DOHH2 (cell line): ENCODE measurements at regions not wholly inside any gene's neighbourhood (a gene's known extent, or its start where the extent isn't known, plus 50 kb on each side); places are given as distances from the start of the nearest gene placed in this dataset.

ENCODE experiments used
- H3F3A ChIP-seq: fragments of 200-600 bp; sonication (generic), shearing (Covaris generic); 2 replicates; pipeline ENCODE4 v1.6.0; 2016; ENCODE audit warnings: antibody characterized with exemption, mild to moderate bottlenecking; ENCODE audit not compliant: control insufficient read depth, insufficient read depth
- H3K27ac ChIP-seq: fragments of 200-600 bp; sonication (generic); 2 replicates; pipeline ENCODE4 v1.5.1; 2014; ENCODE audit warnings: low read depth, mild to moderate bottlenecking, low read length, moderate library complexity
- H3K27me3 ChIP-seq: fragments of 200-600 bp; sonication (generic); 2 replicates; pipeline ENCODE4 v1.6.1; 2014; ENCODE audit warnings: mild to moderate bottlenecking, low read length, mixed read lengths; ENCODE audit not compliant: control insufficient read depth
- H3K36me3 ChIP-seq: fragments of 200-600 bp; sonication (generic); 2 replicates; pipeline ENCODE4 v1.6.1; 2014; ENCODE audit warnings: mild to moderate bottlenecking, low read length, moderate library complexity, mixed read lengths; ENCODE audit not compliant: control insufficient read depth
- H3K4me1 ChIP-seq: fragments of 200-600 bp; sonication (generic); 2 replicates; pipeline ENCODE4 v1.6.1; 2014; ENCODE audit warnings: mild to moderate bottlenecking, low read length, mixed read lengths; ENCODE audit not compliant: control insufficient read depth
- H3K4me2 ChIP-seq: fragments of 200-600 bp; sonication (generic); 2 replicates; pipeline ENCODE4 v1.6.0; 2014; ENCODE audit warnings: mild to moderate bottlenecking, low read length, moderate library complexity
- H3K4me3 ChIP-seq: fragments of 200-600 bp; sonication (generic); 2 replicates; pipeline ENCODE4 v1.5.1; 2014; ENCODE audit warnings: mild to moderate bottlenecking, low read length, mixed read lengths
- H3K79me2 ChIP-seq: fragments of 200-600 bp; sonication (generic); 2 replicates; pipeline ENCODE4 v1.6.1; 2014; ENCODE audit warnings: mild to moderate bottlenecking, low read length, mixed read lengths; ENCODE audit not compliant: control insufficient read depth
- H3K9me2 ChIP-seq: fragments of 200-600 bp; sonication (generic); replicated peaks from 2 replicates; pipeline ENCODE4 v1.6.1; 2014; ENCODE audit warnings: mild to moderate bottlenecking, low read length, mixed read lengths; ENCODE audit not compliant: control insufficient read depth
- H3K9me3 ChIP-seq: fragments of 200-600 bp; sonication (generic); 2 replicates; pipeline ENCODE4 v1.6.1; 2014; ENCODE audit warnings: antibody characterized with exemption, low read length, mixed read lengths; ENCODE audit not compliant: control insufficient read depth, insufficient read depth
- H4K20me1 ChIP-seq: fragments of 200-600 bp; sonication (generic); 2 replicates; pipeline ENCODE4 v1.6.0; 2014; ENCODE audit warnings: low read depth, mild to moderate bottlenecking, antibody characterized with exemption, low read length, moderate library complexity; ENCODE audit not compliant: control insufficient read depth, insufficient read depth
- EZH2phosphoT487 ChIP-seq: fragments of 200-600 bp; sonication (generic); IDR thresholded peaks from 2 replicates; pipeline ENCODE4 v1.6.1; 2017; ENCODE audit warnings: borderline replicate concordance, mild to moderate bottlenecking, antibody characterized with exemption, low read length, moderate library complexity, mixed read lengths
- TF ChIP-seq, protein P1 (sequence below): fragments of 200-600 bp; sonication (generic); IDR thresholded peaks from one replicate; pipeline ENCODE4 v1.5.1; 2014; ENCODE audit warnings: antibody characterized with exemption, mild to moderate bottlenecking, low read depth, low read length; ENCODE audit not compliant: poor library complexity, severe bottlenecking

DNA sequence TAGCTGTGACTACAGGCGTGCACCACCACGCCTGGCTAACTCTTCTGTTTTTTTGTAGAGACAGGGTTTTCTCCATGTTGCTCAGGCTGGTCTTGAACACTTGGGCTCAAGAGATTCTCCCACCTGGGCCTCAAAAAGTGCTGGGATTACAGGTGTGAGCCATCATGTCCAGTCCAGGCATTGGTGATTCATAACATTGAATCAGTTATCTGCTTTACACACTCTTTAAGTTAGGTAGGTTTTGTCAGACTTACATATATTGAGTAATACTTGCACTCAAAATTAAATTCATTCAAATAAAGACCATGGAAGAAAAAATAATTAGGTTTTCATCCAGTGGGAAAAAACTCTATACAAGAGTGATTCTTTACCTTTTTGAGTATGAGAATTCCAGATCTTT lies 93.2 kb upstream of the XPO1 start:
- Histone ChIP-seq H3K27ac (no peak overlapping the region), H3K36me3 (no peaks in the 10 kb centered on the region), H3F3A (no peaks in the 10 kb centered on the region), H3K4me2 (no peak overlapping the region), H3K9me2 (no peaks in the 10 kb centered on the region), H3K27me3 (no peaks in the 10 kb centered on the region), H3K4me3 (no peak overlapping the region), H3K79me2 (no peaks in the 10 kb centered on the region), H3K4me1 (no peaks in the 10 kb centered on the region), H4K20me1 (no peaks in the 10 kb centered on the region), H3K9me3 (no peaks in the 10 kb centered on the region)
- TF ChIP-seq, protein P1, sequence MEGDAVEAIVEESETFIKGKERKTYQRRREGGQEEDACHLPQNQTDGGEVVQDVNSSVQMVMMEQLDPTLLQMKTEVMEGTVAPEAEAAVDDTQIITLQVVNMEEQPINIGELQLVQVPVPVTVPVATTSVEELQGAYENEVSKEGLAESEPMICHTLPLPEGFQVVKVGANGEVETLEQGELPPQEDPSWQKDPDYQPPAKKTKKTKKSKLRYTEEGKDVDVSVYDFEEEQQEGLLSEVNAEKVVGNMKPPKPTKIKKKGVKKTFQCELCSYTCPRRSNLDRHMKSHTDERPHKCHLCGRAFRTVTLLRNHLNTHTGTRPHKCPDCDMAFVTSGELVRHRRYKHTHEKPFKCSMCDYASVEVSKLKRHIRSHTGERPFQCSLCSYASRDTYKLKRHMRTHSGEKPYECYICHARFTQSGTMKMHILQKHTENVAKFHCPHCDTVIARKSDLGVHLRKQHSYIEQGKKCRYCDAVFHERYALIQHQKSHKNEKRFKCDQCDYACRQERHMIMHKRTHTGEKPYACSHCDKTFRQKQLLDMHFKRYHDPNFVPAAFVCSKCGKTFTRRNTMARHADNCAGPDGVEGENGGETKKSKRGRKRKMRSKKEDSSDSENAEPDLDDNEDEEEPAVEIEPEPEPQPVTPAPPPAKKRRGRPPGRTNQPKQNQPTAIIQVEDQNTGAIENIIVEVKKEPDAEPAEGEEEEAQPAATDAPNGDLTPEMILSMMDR: no peak
- TF ChIP-seq EZH2phosphoT487: no peak

- no peak overlapping the region for H3K4me2 ChIP-seq
Observed at GRCh38 chr2:61626827-61627226, 88.7 kb upstream of the XPO1 start.

GRCh38 chr2:61623747-61624146 lies 85.6 kb upstream of the XPO1 start:
- H3K36me3 ChIP-seq: no peaks in the 10 kb centered on the region
- no peaks in the 10 kb centered on the region for H3K79me2 ChIP-seq
- H4K20me1 ChIP-seq: no peaks in the 10 kb centered on the region
- no peak overlapping the region for H3K4me3 ChIP-seq
- no peaks in the 10 kb centered on the region for H3K4me1 ChIP-seq
- 0 out of 2 replicates have a peak, but pooled peaks cover 3% of the 10 kb centered on the region for H3K27me3 ChIP-seq
- TF ChIP-seq EZH2phosphoT487: no peak
- TF ChIP-seq, protein P1: no peak
- H3K27ac ChIP-seq: no peak overlapping the region
- H3K9me2 ChIP-seq: no peaks in the 10 kb centered on the region
- no peaks in the 10 kb centered on the region for H3F3A ChIP-seq
- no peaks in the 10 kb centered on the region for H3K9me3 ChIP-seq
- no peak overlapping the region for H3K4me2 ChIP-seq

More at GRCh38 chr2:61626827-61627226, 88.7 kb upstream of the XPO1 start:
- no peaks in the 10 kb centered on the region for H3K79me2 ChIP-seq
- no peaks in the 10 kb centered on the region for H3K9me3 ChIP-seq
- H4K20me1 ChIP-seq: no peaks in the 10 kb centered on the region
- no peaks in the 10 kb centered on the region for H3K36me3 ChIP-seq
- H3K27ac ChIP-seq: no peak overlapping the region
- H3K27me3 ChIP-seq: 0 out of 2 replicates have a peak, but pooled peaks cover 3% of the 10 kb centered on the region
- H3K4me1 ChIP-seq: no peaks in the 10 kb centered on the region
- H3K4me3 ChIP-seq: no peak overlapping the region
- TF ChIP-seq, protein P1: no peak
- no peak for TF ChIP-seq EZH2phosphoT487
- H3F3A ChIP-seq: no peaks in the 10 kb centered on the region
- no peaks in the 10 kb centered on the region for H3K9me2 ChIP-seq
